SK-N-SH (cell line): ENCODE measurements at regions not wholly inside any gene's neighbourhood (a gene's known extent, or its start where the extent isn't known, plus 50 kb on each side); places are given as distances from the start of the nearest gene placed in this dataset.

Experiments used
- CTCF ChIA-PET: fragments of 300-600, 350-600 bp; formaldehyde crosslinking; extraction: SDS; loops from one replicate; lab custom pipeline; 2021; lab: Yijun Ruan, JAX
- POLR2A ChIA-PET: fragments of 350-600 bp; sonication (Branson Sonifier 250); formaldehyde crosslinking; extraction: SDS; loops from one replicate; lab custom pipeline; 2020; ENCODE audit warnings: antibody characterized with exemption, inconsistent platforms; lab: Yijun Ruan, JAX
- DNase-seq: peaks from one replicate; pipeline ENCODE4 v3.0.0; 2012
- H2AFZ ChIP-seq: fragments of 200-600 bp; sonication (generic); 2 replicates; pipeline ENCODE4 v1.8.1; 2016; ENCODE audit warnings: antibody characterized with exemption, mild to moderate bottlenecking, low read depth
- H3F3A ChIP-seq: fragments of 200-600 bp; sonication (generic); replicated peaks from 2 replicates; pipeline ENCODE3; 2016; ENCODE audit warnings: antibody characterized with exemption, mild to moderate bottlenecking; ENCODE audit not compliant: insufficient read depth
- H3K27ac ChIP-seq, 2 experiments: fragments of 200-500 bp in 1 of 2; fragments of 200-600 bp in 1 of 2; sonication (Bioruptor generic) in 1 of 2; sonication (generic), shearing (Covaris generic) in 1 of 2; 2 replicates each; pipeline versions ENCODE4 v1.5.1 to v1.6.1; 2014 to 2016; ENCODE audit warnings: low read depth in 2 of 2, inconsistent platforms in 1 of 2, low read length in 1 of 2, mild to moderate bottlenecking in 1 of 2, mixed read lengths in 1 of 2
- H3K27me3 ChIP-seq: fragments of 200-600 bp; sonication (generic), shearing (Covaris generic); 2 replicates; pipeline ENCODE4 v1.6.1; 2016; ENCODE audit warnings: mixed run types; ENCODE audit not compliant: insufficient read depth
- H3K36me3 ChIP-seq, 2 experiments: fragments of 200-500 bp in 1 of 2; fragments of 200-600 bp in 1 of 2; sonication (Bioruptor generic) in 1 of 2; sonication (generic) in 1 of 2; replicated peaks in 1 of 2; 2 replicates each; pipeline versions ENCODE3 to v1.5.1; 2014 to 2016; ENCODE audit warnings: low read length in 1 of 2, mild to moderate bottlenecking in 1 of 2; ENCODE audit not compliant: insufficient read depth in 2 of 2, control insufficient read depth in 1 of 2
- H3K4me1 ChIP-seq, 2 experiments: fragments of 200-500 bp in 1 of 2; fragments of 200-600 bp in 1 of 2; sonication (Bioruptor generic) in 1 of 2; sonication (generic), shearing (Covaris generic) in 1 of 2; 2 replicates each; pipeline versions ENCODE4 v1.5.1 to v1.6.1; 2014 to 2016; ENCODE audit warnings: low read depth in 1 of 2, low read length in 1 of 2, mixed run types in 1 of 2; ENCODE audit not compliant: insufficient read depth in 2 of 2, control insufficient read depth in 1 of 2
- H3K4me2 ChIP-seq: fragments of 200-600 bp; sonication (generic), shearing (Covaris generic); 2 replicates; pipeline ENCODE4 v1.6.1; 2017; ENCODE audit warnings: mixed run types
- H3K4me3 ChIP-seq, 2 experiments: fragments of 200-500 bp in 1 of 2; fragments of 200-600 bp in 1 of 2; sonication (Bioruptor generic) in 1 of 2; sonication (generic), shearing (Covaris generic) in 1 of 2; 2 replicates each; pipeline versions ENCODE4 v1.5.1 to v1.8.1; 2014 to 2016; ENCODE audit warnings: low read depth in 2 of 2, inconsistent platforms in 1 of 2, low read length in 1 of 2, mild to moderate bottlenecking in 1 of 2, mixed read lengths in 1 of 2, moderate library complexity in 1 of 2
- H3K79me2 ChIP-seq: fragments of 200-600 bp; sonication (generic); 2 replicates; pipeline ENCODE4 v1.8.1; 2017; ENCODE audit warnings: mild to moderate bottlenecking; ENCODE audit not compliant: insufficient read depth
- H3K9ac ChIP-seq: fragments of 200-600 bp; sonication (generic); 2 replicates; pipeline ENCODE4 v1.6.1; 2017; ENCODE audit warnings: mixed run types
- H3K9me2 ChIP-seq: fragments of 200-600 bp; sonication (generic); 2 replicates; pipeline ENCODE4 v1.6.1; 2017; ENCODE audit warnings: mixed run types
- H3K9me3 ChIP-seq: fragments of 200-600 bp; sonication (generic); 2 replicates; pipeline ENCODE4 v1.6.1; 2017; ENCODE audit warnings: mixed run types, mild to moderate bottlenecking, moderate library complexity
- H4K20me1 ChIP-seq: fragments of 200-600 bp; sonication (generic); 2 replicates; pipeline ENCODE4 v1.6.1; 2017; ENCODE audit warnings: mild to moderate bottlenecking, mixed run types; ENCODE audit not compliant: insufficient read depth
- CHD2 ChIP-seq: fragments of 150-350 bp; IDR thresholded peaks from 2 replicates; pipeline ENCODE4 v1.6.1; 2018; ENCODE audit warnings: low read length; ENCODE audit not compliant: partially characterized antibody
- ELF1 ChIP-seq: IDR thresholded peaks from 2 replicates; pipeline ENCODE4 v1.4.0; 2012
- FOXJ3 ChIP-seq: sonication (generic); formaldehyde crosslinking; IDR thresholded peaks from 2 replicates; pipeline ENCODE4 v1.5.1; 2020; ENCODE audit warnings: mild to moderate bottlenecking, missing genetic modification reagents
- GABPA ChIP-seq: IDR thresholded peaks from 2 replicates; pipeline ENCODE4 v1.4.0; 2012; ENCODE audit warnings: low read depth, mild to moderate bottlenecking
- GATA2 ChIP-seq: sonication (generic); formaldehyde crosslinking; IDR thresholded peaks from 2 replicates; pipeline ENCODE4 v1.5.0; 2020; ENCODE audit warnings: mild to moderate bottlenecking, missing genetic modification reagents
- JUND ChIP-seq: IDR thresholded peaks from 2 replicates; pipeline ENCODE4 v1.4.0; 2012
- NFIC ChIP-seq: IDR thresholded peaks from 2 replicates; pipeline ENCODE4 v1.4.0; 2012; ENCODE audit warnings: borderline replicate concordance
- RAD21 ChIP-seq: IDR thresholded peaks from 2 replicates; pipeline ENCODE4 v1.6.1; 2012; ENCODE audit warnings: mild to moderate bottlenecking, low read length
- RCOR1 ChIP-seq: fragments of 150-350 bp; IDR thresholded peaks from 2 replicates; pipeline ENCODE4 v1.6.1; 2017; ENCODE audit warnings: antibody characterized with exemption, low read length
- RFX5 ChIP-seq: IDR thresholded peaks from 2 replicates; pipeline ENCODE4 v1.6.1; 2012; ENCODE audit warnings: mild to moderate bottlenecking, improper control_type of control experiment, low read length
- TEAD4 ChIP-seq: IDR thresholded peaks from 2 replicates; pipeline ENCODE4 v1.4.0; 2012; ENCODE audit warnings: mild to moderate bottlenecking, borderline replicate concordance; ENCODE audit not compliant: insufficient read depth
- YY1 ChIP-seq: IDR thresholded peaks from 2 replicates; pipeline ENCODE4 v1.4.0; 2012; ENCODE audit warnings: low read depth, mild to moderate bottlenecking
- WGBS: methylation state at CpG from one replicate; pipeline ENCODE4 v1.1.6; 2017; ENCODE audit warnings: low lambda C conversion rate; 5-methylcytosine and 5-hydroxymethylcytosine counted together
- TF ChIP-seq, protein P1 (sequence below): IDR thresholded peaks from 2 replicates; pipeline ENCODE4 v1.6.1; 2012; ENCODE audit warnings: mild to moderate bottlenecking, low read depth, low read length, moderate library complexity
- TF ChIP-seq, protein P2 (sequence below): fragments of 150-350 bp; IDR thresholded peaks from 2 replicates; pipeline ENCODE4 v1.6.1; 2017; ENCODE audit warnings: antibody characterized with exemption, low read length, low read depth, borderline replicate concordance
- TF ChIP-seq, protein P3 (sequence below): IDR thresholded peaks from 2 replicates; pipeline ENCODE4 v1.4.0; 2012; ENCODE audit warnings: low read depth, borderline replicate concordance
- TF ChIP-seq, protein P4 (sequence below): IDR thresholded peaks from 2 replicates; pipeline ENCODE4 v1.4.0; 2012; ENCODE audit warnings: low read depth, borderline replicate concordance
- TF ChIP-seq, protein P5 (sequence below): fragments of 150-350 bp; IDR thresholded peaks from 2 replicates; pipeline ENCODE4 v1.6.1; 2016; ENCODE audit warnings: mild to moderate bottlenecking, low read depth, low read length

DNA sequence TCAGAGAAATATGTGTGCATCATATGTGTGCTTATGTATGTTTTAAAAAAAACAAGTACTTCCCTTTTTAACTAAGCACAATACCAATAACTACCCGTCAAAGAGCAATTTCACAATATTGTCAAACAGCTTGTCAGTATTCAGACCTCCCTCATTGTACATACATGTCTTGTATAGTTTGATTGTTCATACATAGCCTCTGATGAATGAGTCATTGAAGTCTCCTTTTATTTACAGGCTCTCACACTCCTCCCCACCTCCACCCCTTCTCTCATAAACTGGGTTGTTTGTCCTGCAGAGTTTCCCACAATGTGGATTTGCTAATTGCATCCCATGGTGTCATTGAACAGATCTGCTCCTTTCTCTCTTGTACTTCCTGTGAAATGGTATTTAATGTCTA is 132.8 kb upstream of the L3MBTL4 start:
- Histone ChIP-seq H3K27me3 (no peaks in the 10 kb centered on the region), H3K9ac (no peak overlapping the region)
- 71% methylated on average over 1 of the region's 1 CpG for WGBS

DNA sequence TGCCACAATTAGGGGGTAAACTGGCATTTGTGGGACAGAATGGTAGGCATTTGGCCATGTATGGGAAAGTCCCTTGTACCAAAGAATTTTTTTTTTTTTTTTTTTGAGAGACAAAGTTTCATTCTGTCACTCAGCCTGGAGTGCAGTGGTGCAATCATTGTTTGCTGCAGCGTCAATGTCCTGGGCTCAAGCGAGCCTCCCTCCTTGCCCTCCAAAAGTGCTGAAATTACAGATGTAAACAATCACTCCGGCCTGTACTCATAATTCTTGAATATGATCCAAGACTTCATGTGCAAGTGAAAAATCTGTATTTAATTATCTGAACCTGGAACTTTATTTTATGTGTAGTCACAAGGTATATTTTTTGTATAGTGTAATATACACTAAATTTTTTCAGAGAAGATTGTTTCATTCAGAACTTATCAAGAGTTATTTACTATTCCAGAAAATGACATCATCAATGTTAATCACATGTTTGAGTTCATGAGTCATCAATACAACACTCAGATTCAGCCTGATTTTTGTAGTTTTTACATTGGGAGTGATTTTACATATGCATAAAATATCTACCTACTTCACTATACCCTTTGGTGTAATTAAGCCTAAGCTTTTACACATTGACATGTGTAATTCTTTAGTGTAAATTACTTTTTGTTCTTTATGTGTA is 138.7 kb upstream of the L3MBTL4 start:
- H2AFZ ChIP-seq, result no peak overlapping the region
- 60% methylated on average over 3 of the region's 3 CpGs for WGBS
- CTCF ChIA-PET, result interaction anchor here (1.2 to 2.2 kb wide), 4 partner anchors 10 to 674 kb away, joined by 3 to 13 read pairs (median 8); no protein-coding TSS in a partner anchor
- no peak overlapping the region for H3K9ac ChIP-seq
- no peaks in the 10 kb centered on the region for H3K79me2 ChIP-seq
- H3K36me3 ChIP-seq, result no peaks in the 10 kb centered on the region
- no peak overlapping the region for H3K4me3 ChIP-seq
- H3K4me2 ChIP-seq, result no peak overlapping the region
- H3F3A ChIP-seq, result no peaks in the 10 kb centered on the region
- H3K27ac ChIP-seq, result no peak overlapping the region
- no peaks in the 10 kb centered on the region for H3K9me2 ChIP-seq
- peaks cover 0 to 22% of the 10 kb centered on the region in 2 experiments; a peak in 2 of 4 replicates for H3K4me1 ChIP-seq
- H3K9me3 ChIP-seq, result no peaks in the 10 kb centered on the region
- H4K20me1 ChIP-seq, result no peaks in the 10 kb centered on the region
- DNase-seq, result no peak
- no peaks in the 10 kb centered on the region for H3K27me3 ChIP-seq
- POLR2A ChIA-PET, result no interaction called here
- TF ChIP-seq, protein P1, sequence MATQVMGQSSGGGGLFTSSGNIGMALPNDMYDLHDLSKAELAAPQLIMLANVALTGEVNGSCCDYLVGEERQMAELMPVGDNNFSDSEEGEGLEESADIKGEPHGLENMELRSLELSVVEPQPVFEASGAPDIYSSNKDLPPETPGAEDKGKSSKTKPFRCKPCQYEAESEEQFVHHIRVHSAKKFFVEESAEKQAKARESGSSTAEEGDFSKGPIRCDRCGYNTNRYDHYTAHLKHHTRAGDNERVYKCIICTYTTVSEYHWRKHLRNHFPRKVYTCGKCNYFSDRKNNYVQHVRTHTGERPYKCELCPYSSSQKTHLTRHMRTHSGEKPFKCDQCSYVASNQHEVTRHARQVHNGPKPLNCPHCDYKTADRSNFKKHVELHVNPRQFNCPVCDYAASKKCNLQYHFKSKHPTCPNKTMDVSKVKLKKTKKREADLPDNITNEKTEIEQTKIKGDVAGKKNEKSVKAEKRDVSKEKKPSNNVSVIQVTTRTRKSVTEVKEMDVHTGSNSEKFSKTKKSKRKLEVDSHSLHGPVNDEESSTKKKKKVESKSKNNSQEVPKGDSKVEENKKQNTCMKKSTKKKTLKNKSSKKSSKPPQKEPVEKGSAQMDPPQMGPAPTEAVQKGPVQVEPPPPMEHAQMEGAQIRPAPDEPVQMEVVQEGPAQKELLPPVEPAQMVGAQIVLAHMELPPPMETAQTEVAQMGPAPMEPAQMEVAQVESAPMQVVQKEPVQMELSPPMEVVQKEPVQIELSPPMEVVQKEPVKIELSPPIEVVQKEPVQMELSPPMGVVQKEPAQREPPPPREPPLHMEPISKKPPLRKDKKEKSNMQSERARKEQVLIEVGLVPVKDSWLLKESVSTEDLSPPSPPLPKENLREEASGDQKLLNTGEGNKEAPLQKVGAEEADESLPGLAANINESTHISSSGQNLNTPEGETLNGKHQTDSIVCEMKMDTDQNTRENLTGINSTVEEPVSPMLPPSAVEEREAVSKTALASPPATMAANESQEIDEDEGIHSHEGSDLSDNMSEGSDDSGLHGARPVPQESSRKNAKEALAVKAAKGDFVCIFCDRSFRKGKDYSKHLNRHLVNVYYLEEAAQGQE, result no peak
- TF ChIP-seq, protein P2, sequence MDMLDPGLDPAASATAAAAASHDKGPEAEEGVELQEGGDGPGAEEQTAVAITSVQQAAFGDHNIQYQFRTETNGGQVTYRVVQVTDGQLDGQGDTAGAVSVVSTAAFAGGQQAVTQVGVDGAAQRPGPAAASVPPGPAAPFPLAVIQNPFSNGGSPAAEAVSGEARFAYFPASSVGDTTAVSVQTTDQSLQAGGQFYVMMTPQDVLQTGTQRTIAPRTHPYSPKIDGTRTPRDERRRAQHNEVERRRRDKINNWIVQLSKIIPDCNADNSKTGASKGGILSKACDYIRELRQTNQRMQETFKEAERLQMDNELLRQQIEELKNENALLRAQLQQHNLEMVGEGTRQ, result no peak
- TF ChIP-seq GABPA, result no peak
- TF ChIP-seq RFX5, result no peak
- no peak for TF ChIP-seq JUND
- no peak for TF ChIP-seq GATA2 (CRISPR knock-in tag)
- TF ChIP-seq ELF1, result no peak
- no peak for TF ChIP-seq FOXJ3
- TF ChIP-seq, protein P3, sequence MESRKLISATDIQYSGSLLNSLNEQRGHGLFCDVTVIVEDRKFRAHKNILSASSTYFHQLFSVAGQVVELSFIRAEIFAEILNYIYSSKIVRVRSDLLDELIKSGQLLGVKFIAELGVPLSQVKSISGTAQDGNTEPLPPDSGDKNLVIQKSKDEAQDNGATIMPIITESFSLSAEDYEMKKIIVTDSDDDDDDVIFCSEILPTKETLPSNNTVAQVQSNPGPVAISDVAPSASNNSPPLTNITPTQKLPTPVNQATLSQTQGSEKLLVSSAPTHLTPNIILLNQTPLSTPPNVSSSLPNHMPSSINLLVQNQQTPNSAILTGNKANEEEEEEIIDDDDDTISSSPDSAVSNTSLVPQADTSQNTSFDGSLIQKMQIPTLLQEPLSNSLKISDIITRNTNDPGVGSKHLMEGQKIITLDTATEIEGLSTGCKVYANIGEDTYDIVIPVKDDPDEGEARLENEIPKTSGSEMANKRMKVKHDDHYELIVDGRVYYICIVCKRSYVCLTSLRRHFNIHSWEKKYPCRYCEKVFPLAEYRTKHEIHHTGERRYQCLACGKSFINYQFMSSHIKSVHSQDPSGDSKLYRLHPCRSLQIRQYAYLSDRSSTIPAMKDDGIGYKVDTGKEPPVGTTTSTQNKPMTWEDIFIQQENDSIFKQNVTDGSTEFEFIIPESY, result no peak
- TF ChIP-seq RCOR1, result no peak
- no peak for TF ChIP-seq NFIC

More for the DNA sequence above, 132.8 kb upstream of the L3MBTL4 start:
- ChIA-PET CTCF (interaction anchor here (0.7 to 2.5 kb wide), 3 partner anchors 322 to 679 kb away, joined by 3 to 16 read pairs (median 3); no protein-coding TSS in a partner anchor), POLR2A (no interaction called here)
- Histone ChIP-seq H3K4me3 (no peak overlapping the region), H3K9me3 (no peaks in the 10 kb centered on the region), H3K79me2 (no peaks in the 10 kb centered on the region), H2AFZ (no peak overlapping the region), H3K4me1 (peaks cover 0 to 2% of the 10 kb centered on the region in 2 experiments; a peak in 1 of 4 replicates), H3K9me2 (no peaks in the 10 kb centered on the region), H4K20me1 (no peaks in the 10 kb centered on the region), H3K36me3 (no peaks in the 10 kb centered on the region), H3K4me2 (no peak overlapping the region), H3K27ac (no peak overlapping the region), H3F3A (no peaks in the 10 kb centered on the region)
- no peak for DNase-seq
- TF ChIP-seq TEAD4, result no peak
- TF ChIP-seq YY1, result no peak
- TF ChIP-seq NFIC, result no peak
- TF ChIP-seq, protein P2, result no peak
- TF ChIP-seq, protein P4, sequence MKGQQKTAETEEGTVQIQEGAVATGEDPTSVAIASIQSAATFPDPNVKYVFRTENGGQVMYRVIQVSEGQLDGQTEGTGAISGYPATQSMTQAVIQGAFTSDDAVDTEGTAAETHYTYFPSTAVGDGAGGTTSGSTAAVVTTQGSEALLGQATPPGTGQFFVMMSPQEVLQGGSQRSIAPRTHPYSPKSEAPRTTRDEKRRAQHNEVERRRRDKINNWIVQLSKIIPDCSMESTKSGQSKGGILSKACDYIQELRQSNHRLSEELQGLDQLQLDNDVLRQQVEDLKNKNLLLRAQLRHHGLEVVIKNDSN, result no peak
- no peak for TF ChIP-seq RAD21
- TF ChIP-seq, protein P5, sequence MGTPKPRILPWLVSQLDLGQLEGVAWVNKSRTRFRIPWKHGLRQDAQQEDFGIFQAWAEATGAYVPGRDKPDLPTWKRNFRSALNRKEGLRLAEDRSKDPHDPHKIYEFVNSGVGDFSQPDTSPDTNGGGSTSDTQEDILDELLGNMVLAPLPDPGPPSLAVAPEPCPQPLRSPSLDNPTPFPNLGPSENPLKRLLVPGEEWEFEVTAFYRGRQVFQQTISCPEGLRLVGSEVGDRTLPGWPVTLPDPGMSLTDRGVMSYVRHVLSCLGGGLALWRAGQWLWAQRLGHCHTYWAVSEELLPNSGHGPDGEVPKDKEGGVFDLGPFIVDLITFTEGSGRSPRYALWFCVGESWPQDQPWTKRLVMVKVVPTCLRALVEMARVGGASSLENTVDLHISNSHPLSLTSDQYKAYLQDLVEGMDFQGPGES, result no peak
- TF ChIP-seq CHD2, result no peak
- TF ChIP-seq RFX5, result no peak
